Activated T-helper 1 cell treated with anti-CD3 and anti-CD28 coated beads, Interleukin-12 subunit alpha, Interleukin-12 subunit beta, Interleukin-2, Interleukin-4 antibody, amounts not matched to agents 30 ng/mL and 10 ng/mL and 1 ng/mL, durations not matched to agents 14 hours and 24 hours and 36 hours (primary cell): ENCODE measurements at regions not wholly inside any gene's neighbourhood (a gene's known extent, or its start where the extent isn't known, plus 50 kb on each side); places are given as distances from the start of the nearest gene placed in this dataset.

Experiments
- DNase-seq: peaks from one replicate; pipeline ENCODE4 v3.0.0; 2021; ENCODE audit warnings: low spot score
- H3K27ac Mint-ChIP-seq: one replicate; pipeline ENCODE4 v1.8.0; 2021; ENCODE audit warnings: mild to moderate bottlenecking, mixed read lengths
- H3K27me3 Mint-ChIP-seq: one replicate; pipeline ENCODE4 v1.8.0; 2022; ENCODE audit warnings: mild to moderate bottlenecking, moderate library complexity, mixed read lengths; ENCODE audit not compliant: insufficient read depth
- H3K36me3 Mint-ChIP-seq: one replicate; pipeline ENCODE4 v1.8.0; 2021; ENCODE audit warnings: low read depth, mixed read lengths
- H3K4me1 Mint-ChIP-seq: one replicate; pipeline ENCODE4 v1.8.0; 2021; ENCODE audit warnings: low read depth, mixed read lengths
- H3K4me3 Mint-ChIP-seq: one replicate; pipeline ENCODE4 v1.8.0; 2021; ENCODE audit warnings: mild to moderate bottlenecking, moderate library complexity, mixed read lengths
- H3K9me3 Mint-ChIP-seq: one replicate; pipeline ENCODE4 v1.8.0; 2021; ENCODE audit warnings: mixed read lengths
- intact Hi-C: fragments of 100-400 bp; cut with micrococcal nuclease; formaldehyde crosslinking; loops from one replicate; pipeline ENCODE4 v1.15.1; 2024

DNA sequence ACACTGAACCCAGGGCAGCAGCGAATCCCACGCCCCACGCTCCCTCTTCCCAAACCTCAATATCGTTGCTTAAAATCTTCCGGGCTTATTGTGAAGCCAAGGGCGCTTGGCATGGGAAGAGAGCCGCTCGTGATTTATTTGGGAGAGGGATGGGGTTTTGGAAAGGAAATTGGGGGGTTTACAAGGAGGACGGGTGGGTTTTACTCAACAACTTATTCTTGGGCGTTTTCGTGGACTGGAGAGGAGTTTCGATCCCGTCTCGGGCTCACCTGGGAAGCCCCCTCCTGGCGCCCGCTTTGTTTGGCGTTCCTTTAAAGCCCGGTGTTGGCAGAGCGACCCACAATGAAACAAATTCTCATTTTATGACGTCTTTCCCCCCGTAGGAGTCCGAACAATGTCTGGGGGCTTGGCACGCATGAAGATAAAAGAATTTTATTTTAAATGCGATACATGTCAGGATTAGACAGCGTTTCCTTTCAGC, 135.3 kb downstream of the INSIG2 start:
- Mint-ChIP-seq H3K27ac (peak overlapping the region; percentile 24), H3K4me3 (peak overlapping the region; percentile 84), H3K27me3 (peaks cover 51% of the 10 kb centered on the region), H3K4me1 (peaks cover 40% of the 10 kb centered on the region), H3K36me3 (no peaks in the 10 kb centered on the region), H3K9me3 (no peaks in the 10 kb centered on the region)
- DNase-seq = no peak
- intact Hi-C loops = loop anchor here (2.0 to 10.0 kb wide), 2 partner anchors 409 to 951 kb away; partner anchors contain the start of gene DDX18

DNA sequence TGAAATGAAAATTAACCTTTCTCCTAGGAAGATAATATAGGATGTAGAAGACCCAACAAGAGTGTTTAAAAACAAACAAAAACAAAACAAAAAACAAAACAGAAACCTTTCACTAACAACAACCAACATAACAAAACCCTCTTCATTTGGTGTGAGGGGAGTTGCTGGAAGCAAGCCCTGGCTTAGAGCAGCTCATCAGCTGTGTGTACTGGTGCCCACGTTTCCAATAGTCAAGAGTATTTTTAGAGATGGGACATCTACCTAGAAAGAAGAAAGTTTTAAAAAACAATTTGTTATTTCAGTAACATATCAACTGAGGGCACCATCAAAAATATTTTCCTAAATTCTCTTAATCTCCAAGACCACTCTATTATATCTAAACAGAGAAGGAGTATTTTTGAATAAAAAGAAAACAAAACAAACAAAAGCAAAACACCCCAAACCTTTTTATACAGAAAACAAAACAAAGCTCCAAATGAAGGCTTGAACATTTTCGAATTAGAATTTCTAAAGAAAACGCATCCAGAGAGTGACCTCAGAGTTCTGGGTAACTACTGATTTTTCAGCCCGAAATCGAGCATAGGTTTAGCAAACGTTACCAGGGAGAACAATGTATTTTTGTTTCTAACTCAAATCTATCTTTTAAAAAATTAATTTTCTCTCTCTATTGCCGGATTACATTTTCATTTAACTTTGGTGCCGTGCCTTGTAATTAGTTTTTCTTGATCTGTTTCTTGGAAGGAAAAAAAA, 134.6 kb downstream of the INSIG2 start:
- peaks cover 48% of the 10 kb centered on the region for H3K27me3 Mint-ChIP-seq
- H3K36me3 Mint-ChIP-seq = no peaks in the 10 kb centered on the region
- H3K4me1 Mint-ChIP-seq = peaks cover 40% of the 10 kb centered on the region
- intact Hi-C loops = loop anchor here (1.0 to 10.0 kb wide), 6 partner anchors 87 to 952 kb away; partner anchors contain the start of gene DDX18
- DNase-seq = no peak
- no peaks in the 10 kb centered on the region for H3K9me3 Mint-ChIP-seq
- H3K4me3 Mint-ChIP-seq = peak overlapping the region; percentile 84
- no peak overlapping the region for H3K27ac Mint-ChIP-seq

DNA sequence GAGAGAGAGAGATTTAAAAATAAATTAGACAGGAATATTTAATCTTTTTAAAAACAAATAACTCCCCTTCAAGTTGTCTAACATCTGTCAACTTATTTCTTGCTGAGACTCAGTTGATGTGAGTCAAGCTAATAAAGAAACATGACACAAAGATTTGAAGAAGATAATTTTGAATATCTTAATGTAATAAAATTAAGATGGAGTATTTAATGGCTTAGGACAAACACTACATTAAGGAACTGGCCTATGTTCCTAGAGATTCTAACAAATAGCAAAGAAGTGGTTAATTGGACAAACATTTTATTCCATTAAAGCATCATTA, 134.0 kb downstream of the INSIG2 start:
- H3K4me3 Mint-ChIP-seq = no peak overlapping the region
- H3K9me3 Mint-ChIP-seq = no peaks in the 10 kb centered on the region
- H3K36me3 Mint-ChIP-seq = no peaks in the 10 kb centered on the region
- DNase-seq = no peak
- peaks cover 40% of the 10 kb centered on the region for H3K4me1 Mint-ChIP-seq
- intact Hi-C loops = loop anchor here (1.0 to 10.0 kb wide), 6 partner anchors 88 to 953 kb away; partner anchors contain the start of gene DDX18
- no peak overlapping the region for H3K27ac Mint-ChIP-seq
- H3K27me3 Mint-ChIP-seq = peaks cover 51% of the 10 kb centered on the region

- Mint-ChIP-seq H3K27me3 (peaks cover 56% of the 10 kb centered on the region), H3K36me3 (no peaks in the 10 kb centered on the region), H3K4me3 (no peak overlapping the region), H3K4me1 (peaks cover 40% of the 10 kb centered on the region), H3K9me3 (no peaks in the 10 kb centered on the region), H3K27ac (no peak overlapping the region)
- DNase-seq = peak; percentile 40
- intact Hi-C loops = loop anchor here (1.0 to 10.0 kb wide), 6 partner anchors 89 to 953 kb away; partner anchors contain the start of gene DDX18
These were observed 133.4 kb downstream of the INSIG2 start for GRCh38 chr2:118221536-118222272.

DNA sequence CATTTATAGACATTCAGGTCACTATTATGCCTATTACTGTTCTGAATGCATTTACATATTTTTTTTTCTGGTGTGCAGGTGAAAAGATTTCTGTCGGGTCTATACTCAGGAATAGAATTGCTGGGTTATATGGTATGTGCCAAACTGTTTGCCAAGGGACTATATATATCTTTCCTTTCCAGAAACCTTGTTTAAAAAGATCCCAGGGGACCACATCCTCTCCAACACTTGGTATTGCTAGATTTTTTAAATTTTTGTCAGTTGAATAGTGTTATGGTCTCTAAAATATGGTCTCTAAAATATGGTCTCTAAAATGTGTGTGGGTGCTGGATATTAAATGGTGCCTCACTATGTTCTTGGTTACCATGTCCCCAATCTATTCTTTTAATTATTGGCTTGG, 131.3 kb downstream of the INSIG2 start:
- Mint-ChIP-seq H3K4me1 (peaks cover 28% of the 10 kb centered on the region), H3K4me3 (no peak overlapping the region), H3K9me3 (no peaks in the 10 kb centered on the region), H3K27ac (no peak overlapping the region), H3K27me3 (peaks cover 47% of the 10 kb centered on the region), H3K36me3 (no peaks in the 10 kb centered on the region)
- no peak for DNase-seq
- intact Hi-C loops = loop anchor here (10.0 kb wide), 1 partner anchor 405 kb away; the partner anchor contains the start of gene DDX18

DNA sequence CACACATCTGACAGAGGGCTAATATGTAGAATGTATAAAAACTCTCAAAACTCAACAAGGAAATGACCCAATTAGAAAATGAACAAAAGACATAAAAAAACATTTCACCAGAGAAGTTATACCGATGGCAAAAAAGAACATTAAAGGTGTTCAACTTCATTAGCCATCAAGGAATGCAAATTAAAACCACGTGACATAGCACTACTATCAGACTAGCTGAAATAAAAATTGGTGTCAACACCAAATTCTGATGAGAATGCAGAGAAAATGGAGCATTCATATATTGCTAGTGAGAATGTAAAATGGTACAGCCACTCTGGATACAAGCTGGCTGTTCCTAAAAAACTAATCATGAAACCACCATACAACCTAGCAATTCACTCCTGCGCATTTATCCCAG, 128.0 kb downstream of the INSIG2 start:
- Mint-ChIP-seq H3K9me3 (no peaks in the 10 kb centered on the region), H3K4me3 (no peak overlapping the region), H3K27ac (no peak overlapping the region), H3K27me3 (peaks cover 45% of the 10 kb centered on the region), H3K36me3 (no peaks in the 10 kb centered on the region), H3K4me1 (no peaks in the 10 kb centered on the region)
- intact Hi-C loops = no loop called here
- no peak for DNase-seq

- intact Hi-C loops = no loop called here
- no peak overlapping the region for H3K4me3 Mint-ChIP-seq
- H3K27ac Mint-ChIP-seq = no peak overlapping the region
- H3K27me3 Mint-ChIP-seq = peaks cover 28% of the 10 kb centered on the region
- H3K9me3 Mint-ChIP-seq = no peaks in the 10 kb centered on the region
- DNase-seq = no peak
- no peaks in the 10 kb centered on the region for H3K4me1 Mint-ChIP-seq
- no peaks in the 10 kb centered on the region for H3K36me3 Mint-ChIP-seq
These were observed 121.5 kb downstream of the INSIG2 start for GRCh38 chr2:118209727-118210126.

GRCh38 chr2:118207889-118208288, 119.6 kb downstream of the INSIG2 start:
- intact Hi-C loops = no loop called here
- H3K9me3 Mint-ChIP-seq = no peaks in the 10 kb centered on the region

DNA sequence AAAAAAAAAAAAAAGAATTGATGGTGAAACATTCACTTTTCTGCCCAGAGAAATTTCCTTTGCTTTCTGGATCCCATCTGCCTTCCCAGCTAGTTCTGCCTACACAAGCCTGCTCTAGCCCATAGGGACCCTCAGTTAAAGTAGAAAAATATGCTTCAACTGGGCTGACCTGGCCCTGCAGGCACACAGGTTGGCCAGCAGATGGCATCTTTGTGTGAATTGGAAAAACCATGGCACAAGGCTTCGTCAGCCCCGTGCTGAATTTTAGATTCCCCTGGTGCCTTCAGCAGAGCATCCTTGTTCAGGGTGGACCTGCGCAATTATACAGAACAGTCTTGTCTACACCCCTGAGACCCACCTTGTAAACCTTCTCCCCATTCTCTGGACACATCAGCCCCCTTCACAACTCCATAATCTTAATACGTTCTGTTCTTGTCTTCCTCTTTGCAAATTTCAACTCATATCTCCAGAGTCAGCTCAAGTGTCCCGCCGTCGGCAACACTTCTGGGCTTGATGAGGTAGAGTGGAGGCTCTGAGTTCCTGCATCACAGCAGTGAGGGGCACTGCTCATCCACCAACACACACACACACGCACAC, 114.5 kb downstream of the INSIG2 start:
- no peak overlapping the region for H3K27ac Mint-ChIP-seq
- intact Hi-C loops = loop anchor here (1.0 kb wide), 2 partner anchors 17 to 157 kb away; no protein-coding TSS in a partner anchor
- peak; percentile 38 for DNase-seq
- peaks cover 7% of the 10 kb centered on the region for H3K4me1 Mint-ChIP-seq
- peaks cover 2% of the 10 kb centered on the region for H3K27me3 Mint-ChIP-seq
- no peaks in the 10 kb centered on the region for H3K9me3 Mint-ChIP-seq
- no peak overlapping the region for H3K4me3 Mint-ChIP-seq
- H3K36me3 Mint-ChIP-seq = no peaks in the 10 kb centered on the region

More at GRCh38 chr2:118207889-118208288, 119.6 kb downstream of the INSIG2 start:
- Mint-ChIP-seq H3K4me1 (peaks cover 4% of the 10 kb centered on the region), H3K27me3 (peaks cover 19% of the 10 kb centered on the region), H3K27ac (no peak overlapping the region), H3K4me3 (no peak overlapping the region), H3K36me3 (no peaks in the 10 kb centered on the region)
- no peak for DNase-seq

DNA sequence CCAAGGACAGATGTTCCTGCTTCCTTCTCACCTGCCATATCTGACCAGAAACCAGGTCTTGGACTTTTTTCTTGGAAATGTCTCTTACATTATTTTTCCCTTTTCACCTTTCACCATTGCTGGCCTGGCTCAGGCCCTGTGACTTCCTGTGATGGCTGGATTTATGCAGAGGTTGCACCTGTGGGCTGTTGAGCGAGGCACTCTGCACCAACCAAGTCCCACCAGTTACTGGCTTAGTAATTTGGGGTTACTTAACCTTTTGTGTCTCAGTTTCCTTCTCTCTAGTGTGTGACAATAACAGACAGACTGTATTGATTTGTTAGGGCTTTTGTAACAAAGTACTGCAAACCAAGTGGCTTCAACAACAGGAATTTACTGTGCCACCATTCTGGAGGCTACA, 110.0 kb downstream of the INSIG2 start:
- no peaks in the 10 kb centered on the region for H3K36me3 Mint-ChIP-seq
- H3K27ac Mint-ChIP-seq = no peak overlapping the region
- DNase-seq = no peak
- no peaks in the 10 kb centered on the region for H3K27me3 Mint-ChIP-seq
- peaks cover 26% of the 10 kb centered on the region for H3K4me1 Mint-ChIP-seq
- no peak overlapping the region for H3K4me3 Mint-ChIP-seq
- intact Hi-C loops = no loop called here
- no peaks in the 10 kb centered on the region for H3K9me3 Mint-ChIP-seq

GRCh38 chr2:118197011-118197675, 108.9 kb downstream of the INSIG2 start:
- DNase-seq = no peak
- Mint-ChIP-seq H3K36me3 (no peaks in the 10 kb centered on the region), H3K27ac (no peak overlapping the region), H3K9me3 (no peaks in the 10 kb centered on the region), H3K27me3 (no peaks in the 10 kb centered on the region), H3K4me1 (peaks cover 19% of the 10 kb centered on the region), H3K4me3 (no peak overlapping the region)
- intact Hi-C loops = no loop called here

- no peaks in the 10 kb centered on the region for H3K27me3 Mint-ChIP-seq
- H3K4me3 Mint-ChIP-seq = no peak overlapping the region
- no peaks in the 10 kb centered on the region for H3K36me3 Mint-ChIP-seq
- H3K27ac Mint-ChIP-seq = no peak overlapping the region
- intact Hi-C loops = no loop called here
- DNase-seq = no peak
- no peaks in the 10 kb centered on the region for H3K9me3 Mint-ChIP-seq
- peaks cover 45% of the 10 kb centered on the region for H3K4me1 Mint-ChIP-seq
These were observed 102.2 kb downstream of the INSIG2 start for GRCh38 chr2:118190474-118190873.
